Right hindlimb (tissue), 1 donor: ENCODE measurements at regions not wholly inside any gene's neighbourhood (a gene's known extent, or its start where the extent isn't known, plus 50 kb on each side); places are given as distances from the start of the nearest gene placed in this dataset.

Experiments used
- DNase-seq: peaks from one replicate; pipeline ENCODE4 v3.0.0-alpha.2; 2018

DNA sequence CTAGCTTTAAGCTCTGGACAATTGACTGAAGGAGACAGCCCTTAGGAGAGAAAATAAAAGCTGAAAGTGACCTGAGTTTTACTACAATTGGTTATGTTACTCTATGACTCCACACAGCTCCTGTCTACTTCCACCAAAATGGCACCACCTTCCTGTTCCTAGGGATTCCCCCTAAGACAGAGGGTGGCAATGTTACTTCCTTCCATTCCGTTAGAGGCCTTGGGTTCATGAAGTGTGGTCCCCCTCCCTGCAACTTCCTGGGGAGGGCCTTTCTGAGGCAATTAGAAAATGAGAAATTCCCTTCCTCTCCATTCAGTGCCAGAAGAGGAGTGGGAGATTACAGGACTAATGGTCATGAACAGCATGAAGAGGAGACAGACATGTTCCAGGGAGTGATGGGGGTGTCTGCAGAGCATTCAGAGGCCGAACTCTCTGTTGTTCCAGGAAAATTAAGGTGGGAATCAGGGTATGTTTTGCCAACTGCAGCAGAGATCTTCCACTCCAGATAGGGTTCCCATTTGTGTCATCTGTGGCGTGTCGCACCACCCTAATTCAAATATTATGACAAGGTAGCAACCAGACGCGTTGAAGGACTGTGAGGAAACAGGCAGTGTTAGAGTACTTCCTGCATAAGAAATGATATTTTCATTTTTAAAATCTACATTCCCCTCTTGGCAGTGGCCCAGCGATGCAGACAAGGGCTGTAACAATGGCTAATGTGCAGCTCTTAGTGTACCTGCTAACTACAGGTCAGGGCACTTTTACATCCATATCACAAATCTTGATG, 53.1 kb upstream of the TRIM67 start:
- no peak for DNase-seq

DNA sequence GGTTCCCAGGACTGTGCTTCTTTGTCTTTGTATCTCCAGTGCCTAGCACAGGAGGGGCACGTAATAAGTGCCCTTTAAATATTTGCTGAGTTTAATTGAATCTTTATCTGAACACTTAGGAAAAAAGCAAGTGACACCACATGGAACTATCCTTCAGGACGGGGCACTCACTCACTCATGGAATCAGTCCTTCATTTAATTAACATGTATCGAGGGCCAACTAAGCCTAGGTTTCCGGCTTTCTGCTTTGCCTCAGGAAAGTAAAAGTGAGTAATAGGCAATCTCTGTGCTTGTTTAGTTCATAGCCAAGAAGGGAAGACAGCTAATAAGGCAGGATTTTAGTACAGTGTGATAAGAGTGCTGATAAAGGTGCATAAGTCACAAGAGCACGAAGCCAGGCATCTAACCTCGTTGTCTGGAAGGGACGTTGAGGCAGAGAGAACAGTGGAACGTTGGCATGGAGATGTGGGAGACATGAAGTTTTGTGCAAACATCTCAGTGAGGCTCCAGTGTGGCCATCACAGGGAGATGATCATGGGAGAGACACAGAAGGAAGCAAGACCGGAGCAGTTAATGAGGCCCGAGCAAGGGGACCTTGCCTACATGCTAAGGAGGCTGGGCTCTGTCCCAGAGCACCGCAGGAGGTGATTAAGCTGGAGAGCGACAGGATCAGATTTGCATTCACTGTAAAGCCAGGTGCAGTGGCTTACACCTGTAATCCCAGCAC, 54.1 kb upstream of the TRIM67 start:
- no peak for DNase-seq

- no peak for DNase-seq
Measured at GRCh38 chr1:231107151-231107550, 54.7 kb upstream of the TRIM67 start.

DNA sequence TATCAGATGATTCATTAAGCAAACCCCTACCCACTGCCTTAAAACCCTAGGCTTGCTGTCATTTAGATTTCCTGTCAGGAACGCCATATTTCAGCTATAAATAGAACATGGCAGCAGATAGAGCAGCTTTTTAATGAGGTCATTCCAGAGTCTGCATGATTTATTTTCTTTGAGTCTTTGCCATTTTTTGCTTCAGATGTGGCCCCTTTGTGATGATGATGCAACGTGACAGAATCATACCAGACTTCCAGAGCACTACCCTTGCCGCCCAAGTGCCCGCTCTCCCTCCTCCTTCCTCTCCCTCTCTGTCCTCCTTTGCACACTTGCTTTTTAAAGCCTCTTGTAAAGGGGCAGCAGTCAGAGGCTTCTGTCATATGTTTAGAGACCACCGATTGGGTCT, 55.5 kb upstream of the TRIM67 start:
- DNase-seq: no peak

DNA sequence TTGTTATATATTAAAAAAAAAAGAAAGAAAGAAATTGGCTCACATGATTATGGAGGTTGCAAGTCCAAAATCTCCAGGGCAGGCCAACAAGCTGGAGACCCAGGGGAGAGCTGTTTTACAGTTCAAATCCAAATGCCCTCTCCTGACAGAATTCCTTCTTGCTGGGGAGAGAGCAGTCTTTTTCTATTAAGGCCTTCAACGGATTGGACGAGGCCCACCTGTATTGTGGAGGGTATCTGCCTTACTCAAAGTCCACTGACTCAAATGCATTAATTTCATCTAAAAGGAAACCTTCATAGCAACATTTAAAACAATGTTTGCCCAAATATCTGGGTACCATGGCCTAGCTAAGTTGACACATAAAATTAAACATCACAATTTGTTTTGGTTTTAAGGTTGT, 56.9 kb upstream of the TRIM67 start:
- no peak for DNase-seq

DNA sequence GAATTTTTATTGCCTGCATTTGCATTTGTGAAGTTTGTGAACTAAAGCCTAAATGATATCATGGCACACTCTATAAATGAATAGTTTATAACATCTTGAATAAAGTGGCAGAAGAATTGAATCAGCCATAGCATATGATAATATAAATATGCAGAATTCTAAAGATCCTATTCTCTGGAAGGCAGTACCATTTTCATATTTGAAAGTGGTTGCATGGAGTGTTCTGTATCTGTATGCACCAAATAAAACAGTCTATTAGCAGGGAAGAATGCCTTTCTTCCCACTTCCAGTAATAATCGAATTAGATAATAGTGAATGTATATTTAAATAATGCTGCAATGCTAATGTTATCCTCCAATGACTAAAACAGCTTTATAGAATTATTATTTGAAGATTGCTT, 57.9 kb upstream of the TRIM67 start:
- no peak for DNase-seq

- peak; percentile 32 for DNase-seq
Measured at GRCh38 chr1:231099996-231100767, 60.1 kb upstream of the FAM89A start.

DNA sequence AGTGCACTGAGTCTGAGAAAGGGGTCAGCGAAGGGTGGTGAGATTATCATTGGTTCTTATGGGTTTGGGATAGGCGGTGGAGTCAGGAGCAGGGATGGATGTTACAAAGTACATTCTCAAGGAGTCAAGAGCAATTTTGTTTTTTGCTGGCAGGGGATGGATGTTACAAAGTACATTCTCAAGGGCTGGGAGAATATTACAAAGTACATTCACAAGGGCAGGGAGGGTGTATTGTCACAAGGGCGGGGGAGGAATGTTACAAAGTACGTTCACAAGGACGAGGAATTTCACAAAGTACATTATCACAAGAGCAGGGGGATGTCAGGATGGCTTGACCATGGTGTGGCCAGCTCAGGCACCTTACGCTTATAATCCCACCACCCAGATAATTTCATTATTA, 59.3 kb upstream of the FAM89A start:
- no peak for DNase-seq

DNA sequence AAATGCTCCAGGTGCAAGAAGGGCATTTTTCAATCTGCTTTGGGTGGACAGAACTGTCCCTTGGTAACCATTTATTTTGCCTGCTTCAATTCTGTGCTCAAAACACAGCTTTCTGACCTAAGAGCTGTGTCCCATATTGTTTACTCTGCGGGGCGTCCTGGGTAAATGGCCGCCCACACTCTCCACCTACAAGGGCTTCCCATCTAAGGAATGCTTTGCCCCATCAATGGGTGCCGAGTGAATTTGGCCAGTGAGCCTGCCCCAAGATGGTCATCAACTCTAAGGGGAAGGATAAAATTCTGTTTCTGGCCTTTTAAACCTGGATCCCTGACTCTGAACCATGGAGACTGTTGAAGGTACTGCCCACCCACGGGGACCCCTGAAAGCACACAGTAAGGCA, 55.5 kb upstream of the FAM89A start:
- DNase-seq: no peak

- no peak for DNase-seq
Measured at GRCh38 chr1:231094421-231094820, 54.4 kb upstream of the FAM89A start.

DNA sequence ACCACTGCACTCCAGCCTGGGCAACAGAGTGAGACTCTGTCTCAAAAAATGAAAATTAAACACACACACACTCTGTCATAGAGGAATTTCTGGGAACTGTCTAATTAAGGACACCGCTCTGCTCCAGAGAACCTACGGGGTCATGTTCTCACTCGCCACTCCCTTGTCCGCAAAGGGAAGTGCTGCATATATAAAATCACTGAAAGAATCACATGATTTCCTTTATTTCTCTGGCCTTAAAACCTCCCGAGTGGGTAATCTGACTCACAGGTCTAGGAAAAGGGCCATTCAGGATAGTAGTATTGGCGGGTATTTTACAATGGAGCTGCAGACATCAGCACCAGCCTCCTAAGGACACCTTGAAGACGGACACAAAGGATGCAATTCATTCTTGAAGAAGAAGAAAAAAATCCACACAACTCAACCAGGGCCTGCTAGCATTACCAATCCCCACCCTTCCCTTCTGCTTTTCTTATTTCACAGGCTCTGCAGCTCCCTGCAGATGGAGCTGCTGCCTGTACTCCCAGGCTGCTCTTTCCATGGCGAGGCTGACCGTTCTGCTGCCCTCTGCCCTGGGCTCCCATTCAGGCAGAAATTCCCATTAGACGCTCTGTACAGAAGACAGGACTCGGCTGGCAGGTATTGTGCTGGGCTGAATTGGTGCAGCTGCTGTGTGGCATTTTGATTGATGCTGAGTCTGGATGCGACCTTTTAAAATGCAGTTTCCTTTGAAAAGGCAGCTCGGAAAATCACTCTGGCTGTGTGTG, 53.3 kb upstream of the FAM89A start:
- DNase-seq: peak; percentile 32

GRCh38 chr1:231092380-231092779, 52.3 kb upstream of the FAM89A start:
- DNase-seq: no peak

DNA sequence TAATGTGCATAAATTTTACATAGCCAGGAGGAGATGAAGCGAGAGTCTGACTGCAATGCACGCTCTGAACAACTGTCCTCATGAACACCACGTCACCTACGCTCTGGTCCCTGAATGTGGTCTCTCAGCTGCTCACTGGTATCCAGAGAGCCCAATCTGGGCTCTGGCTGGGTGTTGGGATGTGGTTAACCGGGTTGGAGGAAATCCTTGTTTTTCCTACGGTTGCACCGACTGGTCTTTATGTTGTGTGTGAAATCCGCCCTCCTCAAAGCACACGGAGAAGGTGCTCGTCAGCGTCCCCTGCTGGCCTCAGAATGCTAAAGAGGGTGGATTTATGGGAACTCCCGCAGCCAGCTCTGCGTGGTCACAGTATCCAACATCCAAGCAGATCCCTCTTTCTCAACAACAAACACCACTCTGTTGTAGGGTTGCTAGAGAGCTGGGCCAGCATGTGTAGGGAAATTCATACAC, 51.8 kb upstream of the FAM89A start:
- DNase-seq: no peak

DNA sequence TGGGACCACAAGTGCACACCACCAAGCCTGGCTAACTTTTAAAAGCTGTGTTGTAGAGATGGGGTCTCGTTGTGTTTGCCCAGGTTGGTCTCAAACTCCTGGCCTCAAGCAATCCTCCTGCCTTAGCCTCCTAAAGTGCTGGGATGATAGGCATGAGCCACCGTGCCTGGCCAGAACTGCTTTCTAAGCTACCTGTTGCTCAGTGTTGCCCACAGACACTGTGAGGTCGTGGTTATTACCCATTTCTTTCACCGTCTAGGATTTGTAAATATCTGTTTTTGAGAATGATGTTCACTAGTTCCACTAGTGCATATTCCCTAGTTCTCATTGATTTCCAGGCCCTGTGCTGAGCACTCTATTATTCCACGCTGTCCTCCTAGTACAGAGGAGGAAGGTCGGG, 51.4 kb upstream of the FAM89A start:
- no peak for DNase-seq
